Occipital lobe (tissue), 1 donor: ENCODE measurements at regions not wholly inside any gene's neighbourhood (a gene's known extent, or its start where the extent isn't known, plus 50 kb on each side); places are given as distances from the start of the nearest gene placed in this dataset.

Experiments used
- DNase-seq: peaks from one replicate; lab custom pipeline; 2025; lab: John Stamatoyannopoulos, UW

DNA sequence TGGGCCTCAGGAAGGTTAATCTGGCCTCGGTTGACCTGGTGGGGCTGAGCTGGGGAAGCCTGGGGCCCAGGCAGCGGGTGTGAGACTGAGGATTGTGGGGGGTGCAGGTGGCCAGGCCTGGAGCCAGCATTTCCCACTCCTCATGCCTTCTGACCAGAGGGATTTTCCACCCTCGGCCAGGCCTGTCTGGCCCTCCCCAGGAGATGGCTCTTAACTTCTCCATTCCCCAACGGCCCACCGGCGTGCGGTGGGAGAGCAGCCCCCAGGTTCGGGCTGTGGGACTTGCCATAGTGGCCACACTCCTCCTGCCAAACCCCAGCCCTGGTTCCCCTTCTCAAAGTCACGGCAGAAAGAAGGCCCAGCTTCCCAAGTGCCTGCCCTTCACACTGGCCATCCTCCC, 126.5 kb upstream of the RUNX3 start:
- DNase-seq, result no peak

GRCh38 chr1:25055961-25056360, 125.9 kb upstream of the RUNX3 start:
- DNase-seq, result no peak

DNA sequence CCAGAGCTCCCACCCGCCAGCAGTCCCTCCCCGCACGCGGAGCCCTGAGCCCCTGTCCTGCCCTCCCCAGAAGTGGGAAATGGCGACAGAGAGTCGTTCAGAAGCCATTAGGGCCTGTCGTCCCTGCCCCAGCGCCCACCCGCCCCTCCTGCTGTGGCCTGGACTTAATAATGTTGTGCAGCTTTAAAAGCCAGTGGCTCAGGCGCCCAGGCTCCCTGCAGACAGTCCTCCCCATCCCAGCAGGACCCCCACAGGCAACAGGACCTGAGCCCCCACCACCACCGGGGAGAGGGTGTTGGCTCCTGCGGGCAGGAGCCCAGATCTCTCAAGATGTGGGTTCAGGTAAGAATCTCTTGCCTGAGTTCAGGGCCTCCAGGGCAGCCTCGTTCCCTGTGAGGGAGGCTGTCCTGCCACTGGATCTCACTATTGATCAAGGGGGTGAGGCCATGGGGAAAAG, 125.3 kb upstream of the RUNX3 start:
- DNase-seq, result no peak

GRCh38 chr1:25054526-25055323, 124.6 kb upstream of the RUNX3 start:
- no peak for DNase-seq

GRCh38 chr1:25053576-25054250, 123.6 kb upstream of the RUNX3 start:
- DNase-seq, result no peak

GRCh38 chr1:25051906-25052305, 121.8 kb upstream of the RUNX3 start:
- DNase-seq, result no peak

DNA sequence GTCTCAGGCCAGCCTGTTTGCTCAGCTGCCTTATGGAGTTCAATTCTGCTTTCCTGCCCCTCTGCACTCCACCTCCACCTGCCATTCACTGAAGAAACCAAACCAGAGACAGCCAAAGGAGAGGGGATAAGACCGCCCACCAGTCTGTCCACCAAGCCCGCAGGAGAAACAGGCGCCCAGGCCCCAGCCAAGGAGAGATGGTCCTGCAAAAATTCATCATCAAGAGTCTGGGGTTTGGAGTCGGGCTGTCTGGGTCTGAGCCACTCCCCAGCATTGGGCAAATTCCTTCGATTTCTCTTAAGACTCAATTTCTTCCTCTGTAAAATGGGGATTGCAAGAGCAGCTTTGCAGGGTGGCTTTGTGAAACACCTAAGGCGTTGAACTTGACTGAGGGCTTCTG, 121.4 kb upstream of the RUNX3 start:
- no peak for DNase-seq

DNA sequence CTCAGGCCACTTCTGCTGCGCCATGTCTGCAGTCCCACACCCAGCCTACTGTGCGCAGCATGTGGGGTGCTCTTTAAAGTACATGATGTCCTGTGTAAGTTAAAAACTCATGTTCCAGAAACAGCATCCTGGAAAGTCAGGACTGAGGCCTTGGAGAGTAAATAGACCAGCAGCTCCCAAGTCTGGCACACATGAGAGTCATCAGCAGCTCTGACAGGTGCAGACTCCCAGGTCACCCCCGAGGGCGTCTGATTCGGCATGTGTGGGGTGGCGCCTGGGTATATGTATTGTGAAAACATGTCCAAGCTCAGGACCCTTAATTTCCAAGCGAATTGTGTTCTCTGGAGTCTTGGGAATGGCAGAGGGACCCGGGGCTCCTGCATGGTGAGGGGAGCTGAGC, 120.1 kb upstream of the RUNX3 start:
- no peak for DNase-seq

- no peak for DNase-seq
These were observed 119.1 kb upstream of the RUNX3 start for GRCh38 chr1:25049190-25049589.

- DNase-seq, result no peak
These were observed 118.7 kb upstream of the RUNX3 start for GRCh38 chr1:25048728-25049127.

DNA sequence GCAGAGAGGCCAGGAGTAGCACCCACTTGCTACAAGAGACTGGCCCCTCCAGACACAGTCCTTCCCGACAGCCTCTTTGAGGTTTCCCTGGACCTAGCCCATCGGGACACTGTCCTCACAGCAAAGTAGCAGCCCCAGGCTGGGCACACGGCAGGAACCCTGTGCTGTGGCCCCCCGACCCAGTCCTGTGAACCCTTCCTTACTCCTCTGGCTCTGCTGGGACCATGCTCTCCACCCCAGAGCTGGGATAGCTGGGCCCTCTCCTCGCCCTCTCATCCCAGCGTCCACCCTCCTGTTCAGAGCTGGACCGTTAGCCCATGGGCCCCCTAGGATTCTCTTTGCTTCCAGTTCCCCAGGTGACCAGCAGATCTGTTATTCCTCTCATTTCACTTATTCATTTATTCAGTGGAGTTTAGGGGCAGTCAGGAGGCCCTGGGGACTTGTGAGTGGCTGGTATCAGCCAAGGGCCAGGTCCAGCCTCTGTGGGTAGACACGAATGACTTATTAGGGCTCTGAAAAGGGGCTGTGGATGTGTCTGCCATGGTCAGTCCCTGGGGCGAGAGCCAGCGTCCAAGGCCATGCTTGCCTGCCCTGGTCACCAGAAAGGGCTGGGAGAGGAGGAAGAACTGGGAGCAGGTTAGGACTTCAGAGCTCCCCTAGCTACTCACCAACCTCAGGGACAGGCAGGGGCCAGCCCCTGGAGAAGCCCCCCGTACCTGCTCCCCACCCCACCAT, 117.6 kb upstream of the RUNX3 start:
- DNase-seq, result no peak

- no peak for DNase-seq
These were observed 116.1 kb upstream of the RUNX3 start for GRCh38 chr1:25046194-25046532.

DNA sequence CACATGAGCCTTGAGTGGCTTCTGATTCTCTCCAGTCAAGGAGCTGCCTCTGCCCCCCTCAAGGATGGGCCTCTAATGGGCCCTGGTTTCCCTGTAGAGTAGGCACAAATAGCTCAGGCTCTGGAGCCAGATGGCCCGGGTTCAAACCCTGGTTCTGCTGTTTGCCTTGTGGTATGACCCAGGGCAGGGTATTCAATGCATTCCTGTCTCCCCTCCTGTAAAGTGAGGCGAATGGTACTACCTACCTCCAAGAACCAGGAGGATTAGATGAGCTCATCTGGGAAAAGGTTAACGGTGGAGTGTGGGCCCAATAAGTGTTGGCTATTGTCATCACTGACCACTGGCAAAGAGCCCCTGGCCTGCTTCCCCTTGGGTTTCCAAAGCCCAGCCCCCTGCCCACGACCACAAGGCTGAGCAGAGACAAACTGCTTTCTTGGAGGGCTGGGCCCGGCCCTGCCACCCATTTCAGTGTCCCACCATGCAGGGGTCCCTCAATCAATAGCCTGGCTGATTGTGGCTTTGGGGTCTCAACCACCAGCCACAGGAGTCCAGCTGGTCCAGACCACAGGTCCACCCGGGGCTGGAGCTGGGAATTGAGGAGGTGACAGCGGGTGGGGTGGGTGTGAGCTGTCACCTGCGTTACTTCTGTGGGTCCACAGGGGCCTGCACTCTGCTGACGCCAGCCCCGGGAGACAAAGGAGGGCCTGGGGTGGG, 115.6 kb upstream of the RUNX3 start:
- DNase-seq, result no peak

GRCh38 chr1:25043228-25043580, 113.1 kb upstream of the RUNX3 start:
- DNase-seq, result no peak

- DNase-seq, result no peak
These were observed 112.5 kb upstream of the RUNX3 start for GRCh38 chr1:25042331-25043227.

GRCh38 chr1:25041916-25042315, 111.8 kb upstream of the RUNX3 start:
- no peak for DNase-seq

DNA sequence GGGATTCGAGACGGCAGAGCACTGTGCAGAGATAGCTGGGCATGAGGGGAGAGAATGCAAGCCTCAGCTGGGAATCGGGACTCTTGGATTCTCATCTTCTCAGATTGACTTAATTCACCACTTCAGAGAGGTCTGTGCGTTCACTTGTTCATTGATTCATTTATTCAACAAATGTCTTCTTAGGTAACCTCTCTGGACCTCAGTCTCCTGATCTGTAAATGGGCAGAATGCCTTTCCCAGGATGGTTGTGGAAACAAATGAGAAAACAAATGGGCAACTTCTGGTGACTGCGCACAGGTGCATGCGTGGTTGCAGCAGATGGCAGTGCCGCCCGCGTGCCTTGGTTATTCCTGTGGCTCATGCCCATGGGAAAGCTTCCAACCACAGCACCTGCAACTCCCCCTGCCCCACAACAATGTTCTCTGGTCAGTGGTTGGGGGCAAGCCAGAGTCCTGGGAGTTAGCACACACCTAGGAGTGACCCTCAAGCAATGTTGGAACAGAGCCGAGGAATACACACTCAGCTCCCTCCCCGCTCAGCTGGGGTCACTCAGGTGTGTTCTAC, 110.1 kb upstream of the RUNX3 start:
- DNase-seq, result no peak

GRCh38 chr1:25039229-25039628, 109.2 kb upstream of the RUNX3 start:
- DNase-seq, result no peak

GRCh38 chr1:25038699-25039098, 108.6 kb upstream of the RUNX3 start:
- no peak for DNase-seq
